Activated T-helper 2 cell treated with anti-CD3 and anti-CD28 coated beads, Interferon-gamma antibody, Interleukin-2, Interleukin-4, amounts not matched to agents 10 μg/mL and 5 μg/mL and 100 μg/mL, durations not matched to agents 14 hours and 24 hours and 36 hours (primary cell): ENCODE measurements at regions not wholly inside any gene's neighbourhood (a gene's known extent, or its start where the extent isn't known, plus 50 kb on each side); places are given as distances from the start of the nearest gene placed in this dataset.
"Not testable (repeated sequence)": the region's sequence is repeated elsewhere in the genome, so short reads cannot be mapped to it uniquely, and the experiment has no call there.

ENCODE experiments used
- DNase-seq: peaks from one replicate; pipeline ENCODE4 v3.0.0; 2021; ENCODE audit warnings: low spot score
- H3K27ac Mint-ChIP-seq: one replicate; pipeline ENCODE4 v1.8.0; 2021; ENCODE audit warnings: mixed read lengths
- H3K27me3 Mint-ChIP-seq: one replicate; pipeline ENCODE4 v1.8.0; 2021; ENCODE audit warnings: low read depth, mixed read lengths
- H3K36me3 Mint-ChIP-seq: one replicate; pipeline ENCODE4 v1.8.0; 2021; ENCODE audit warnings: low read depth, mixed read lengths
- H3K4me1 Mint-ChIP-seq: one replicate; pipeline ENCODE4 v1.8.0; 2021; ENCODE audit warnings: low read depth, mixed read lengths
- H3K4me3 Mint-ChIP-seq: one replicate; pipeline ENCODE4 v1.8.0; 2021; ENCODE audit warnings: low read depth, mild to moderate bottlenecking, moderate library complexity, mixed read lengths
- H3K9me3 Mint-ChIP-seq: one replicate; pipeline ENCODE4 v1.8.0; 2021; ENCODE audit warnings: mixed read lengths
- intact Hi-C: fragments of 100-400 bp; cut with micrococcal nuclease; formaldehyde crosslinking; loops from one replicate; pipeline ENCODE4 v1.15.1; 2023

DNA sequence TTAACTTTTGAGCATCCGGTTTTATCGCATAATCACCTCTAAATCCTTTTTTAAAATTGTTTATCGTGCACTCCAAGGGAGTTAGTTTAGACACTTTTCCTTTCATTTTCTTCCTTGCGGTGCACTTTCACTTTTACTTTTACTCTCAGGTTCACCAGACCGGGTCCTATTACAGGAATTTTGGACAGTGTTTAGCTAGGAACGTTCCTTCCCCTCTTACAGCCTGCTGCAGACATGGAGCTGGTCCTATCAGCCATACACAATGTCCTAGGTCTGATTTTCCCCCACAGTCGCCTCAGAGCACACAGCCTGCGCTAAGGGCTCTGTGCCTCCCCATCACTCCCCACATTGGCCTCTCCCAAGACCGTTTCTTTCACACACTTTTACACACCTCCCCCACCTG, 103.9 kb downstream of the ALG10 start:
- peak overlapping the region; percentile 44 for H3K4me3 Mint-ChIP-seq
- DNase-seq, result no peak
- peaks cover 2% of the 10 kb centered on the region for H3K27me3 Mint-ChIP-seq
- no peaks in the 10 kb centered on the region for H3K36me3 Mint-ChIP-seq
- H3K27ac Mint-ChIP-seq, result no peak overlapping the region
- no peaks in the 10 kb centered on the region for H3K9me3 Mint-ChIP-seq
- intact Hi-C loops, result loop anchor here (10.0 kb wide), 1 partner anchor 91 kb away; no protein-coding TSS in a partner anchor
- H3K4me1 Mint-ChIP-seq, result peaks cover 6% of the 10 kb centered on the region

DNA sequence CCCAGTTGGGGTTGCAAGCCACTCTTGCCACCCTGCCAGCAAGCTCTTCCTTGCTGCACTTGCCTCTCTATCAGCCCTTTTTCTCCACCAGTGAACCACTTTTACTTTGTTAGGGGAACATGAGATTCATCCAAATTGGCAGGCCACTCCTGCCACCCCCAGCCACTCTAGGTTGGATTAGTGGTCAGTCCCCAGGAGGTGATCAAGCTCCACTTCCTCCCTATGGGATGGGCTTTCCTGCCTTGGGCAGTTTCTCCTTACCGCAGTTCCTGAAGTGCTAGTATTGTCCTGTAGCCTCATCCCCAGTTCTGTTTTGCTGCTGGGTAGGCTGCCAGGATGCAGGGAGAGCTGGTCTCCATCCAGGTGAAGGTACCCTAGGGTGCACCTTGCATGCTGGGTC, 104.5 kb downstream of the ALG10 start:
- Mint-ChIP-seq H3K4me3 (peak overlapping the region; percentile 44), H3K4me1 (peaks cover 6% of the 10 kb centered on the region), H3K27me3 (peaks cover 2% of the 10 kb centered on the region), H3K9me3 (no peaks in the 10 kb centered on the region), H3K27ac (no peak overlapping the region), H3K36me3 (no peaks in the 10 kb centered on the region)
- DNase-seq, result no peak
- intact Hi-C loops, result loop anchor here (10.0 kb wide), 1 partner anchor 92 kb away; no protein-coding TSS in a partner anchor

DNA sequence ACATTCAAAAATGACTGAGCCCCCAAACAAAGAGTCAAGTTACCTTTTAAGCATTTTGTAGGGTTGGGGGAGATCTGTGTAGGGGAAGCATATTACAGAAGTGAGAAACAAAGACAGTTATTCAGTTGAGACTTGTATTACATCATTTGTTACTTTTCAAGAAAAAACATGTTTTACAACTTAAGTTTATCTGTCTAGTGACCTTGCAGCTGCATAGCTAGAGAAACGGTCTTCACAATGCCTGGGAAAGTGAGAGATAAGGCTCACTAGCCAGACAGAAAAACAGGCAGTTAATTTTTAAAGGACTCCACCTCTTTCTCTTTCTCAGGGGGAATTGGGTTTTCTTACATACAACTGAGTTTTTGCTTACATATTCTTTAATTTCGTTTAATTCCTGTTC, 105.1 kb downstream of the ALG10 start:
- DNase-seq, H3K4me1 Mint-ChIP-seq, H3K27ac Mint-ChIP-seq, H3K4me3 Mint-ChIP-seq, H3K9me3 Mint-ChIP-seq, H3K27me3 Mint-ChIP-seq, H3K36me3 Mint-ChIP-seq: not testable (repeated sequence)
- intact Hi-C loops, result loop anchor here (10.0 kb wide), 1 partner anchor 93 kb away; no protein-coding TSS in a partner anchor

DNA sequence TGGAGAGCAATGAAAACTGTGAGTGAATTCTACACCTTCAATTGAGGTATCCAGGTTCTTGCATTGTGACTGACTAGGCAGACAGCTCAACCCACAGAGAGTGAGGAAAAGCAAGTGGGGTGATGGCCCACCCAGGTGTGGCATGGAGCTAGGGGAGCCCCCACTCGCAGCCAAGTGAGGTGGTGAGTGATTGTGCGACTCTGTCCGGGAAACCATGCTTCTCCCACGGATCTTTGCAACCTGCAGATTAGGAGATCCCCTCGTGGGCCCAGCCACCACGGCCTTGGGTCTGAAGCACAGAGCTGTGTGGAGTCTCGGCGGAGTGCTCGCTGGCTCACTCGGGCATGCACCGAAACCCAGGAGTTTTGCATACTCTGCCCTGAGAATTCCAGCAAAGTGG, 120.1 kb downstream of the ALG10 start:
- intact Hi-C loops, result no loop called here
- Mint-ChIP-seq H3K4me1 (no peaks in the 10 kb centered on the region), H3K4me3 (no peak overlapping the region), H3K27me3 (no peaks in the 10 kb centered on the region), H3K9me3 (no peaks in the 10 kb centered on the region), H3K27ac (no peak overlapping the region), H3K36me3 (no peaks in the 10 kb centered on the region)
- no peak for DNase-seq

DNA sequence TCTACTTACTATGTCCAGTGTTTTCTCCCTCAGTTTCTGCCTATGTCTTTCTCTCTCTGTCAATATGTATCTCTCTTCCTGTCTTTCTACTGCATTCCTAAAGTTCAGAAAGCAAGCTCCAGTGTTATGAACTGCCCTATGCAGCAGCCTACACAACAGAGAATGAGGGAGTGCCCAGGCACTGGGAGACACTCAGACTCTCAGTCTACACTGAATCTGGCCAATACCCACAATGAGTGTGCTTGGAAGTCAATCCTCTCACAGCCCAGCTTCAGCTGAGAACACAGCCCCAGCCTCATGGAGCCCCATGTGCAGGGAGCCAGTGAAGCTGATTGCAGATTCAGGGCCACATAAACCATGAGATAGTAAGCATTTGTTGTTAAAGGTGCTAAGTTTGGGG, 128.7 kb downstream of the ALG10 start:
- H3K27ac Mint-ChIP-seq, result no peak overlapping the region
- no peaks in the 10 kb centered on the region for H3K4me1 Mint-ChIP-seq
- no peak for DNase-seq
- H3K4me3 Mint-ChIP-seq, result no peak overlapping the region
- H3K36me3 Mint-ChIP-seq, result no peaks in the 10 kb centered on the region
- intact Hi-C loops, result no loop called here
- H3K27me3 Mint-ChIP-seq, result no peaks in the 10 kb centered on the region
- H3K9me3 Mint-ChIP-seq, result no peaks in the 10 kb centered on the region

DNA sequence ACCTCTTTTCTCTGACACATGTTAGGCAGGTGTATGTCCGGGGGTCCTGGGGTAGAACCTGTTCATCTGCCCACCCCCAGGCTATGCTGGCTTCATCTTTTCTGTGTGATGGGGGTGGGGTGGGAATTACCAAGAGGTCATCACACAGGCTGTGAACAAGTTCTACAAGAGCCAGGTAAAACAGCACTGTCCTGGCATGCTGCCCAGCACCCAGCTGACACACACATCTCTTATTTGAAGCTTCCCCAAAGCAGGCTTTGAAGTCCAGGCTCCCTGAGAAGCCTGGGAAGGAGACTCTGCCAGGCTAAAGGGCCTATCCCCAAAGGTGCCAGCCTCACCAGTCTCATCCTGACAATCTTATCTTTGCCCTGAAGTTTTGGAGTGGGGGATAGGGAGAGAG, 141.1 kb downstream of the ALG10 start:
- Mint-ChIP-seq H3K4me1 (no peaks in the 10 kb centered on the region), H3K27ac (no peak overlapping the region), H3K27me3 (peaks cover 2% of the 10 kb centered on the region), H3K4me3 (no peak overlapping the region), H3K9me3 (no peaks in the 10 kb centered on the region), H3K36me3 (no peaks in the 10 kb centered on the region)
- intact Hi-C loops, result no loop called here
- no peak for DNase-seq

DNA sequence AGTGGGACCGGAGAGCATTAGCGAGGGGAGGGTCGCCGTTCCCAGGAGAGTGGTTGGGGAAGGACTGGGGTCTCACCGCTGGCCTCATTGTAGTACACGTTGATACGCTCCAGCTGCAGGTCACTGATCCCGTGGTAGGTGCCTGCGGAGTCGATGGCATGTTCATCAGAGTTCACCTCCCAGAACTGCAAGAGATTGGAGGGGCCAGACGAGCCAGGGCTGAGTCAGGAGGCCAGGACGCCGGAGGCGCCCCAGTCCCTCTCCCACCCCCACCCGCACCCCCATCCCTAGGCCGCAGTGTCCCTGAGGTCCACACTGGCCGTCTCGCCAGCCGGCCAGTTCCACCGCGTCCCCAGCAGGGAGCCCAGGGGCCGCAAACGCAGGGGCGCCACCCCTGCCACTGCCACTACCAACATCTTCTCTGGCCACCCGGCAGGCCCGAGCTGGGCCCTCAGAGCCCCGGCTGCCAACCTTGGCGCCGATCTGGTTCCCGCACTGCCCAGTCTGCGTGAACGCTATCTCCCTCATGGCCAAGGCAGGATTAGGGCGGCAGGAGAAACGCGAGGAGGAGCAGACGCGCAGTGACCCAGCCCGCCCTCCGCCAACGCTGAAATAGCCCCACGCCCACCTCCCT, 144.2 kb downstream of the ALG10 start:
- H3K4me3 Mint-ChIP-seq, result no peak overlapping the region
- no peak overlapping the region for H3K27ac Mint-ChIP-seq
- intact Hi-C loops, result no loop called here
- DNase-seq, result no peak
- H3K9me3 Mint-ChIP-seq, result no peaks in the 10 kb centered on the region
- no peaks in the 10 kb centered on the region for H3K4me1 Mint-ChIP-seq
- H3K36me3 Mint-ChIP-seq, result no peaks in the 10 kb centered on the region
- no peaks in the 10 kb centered on the region for H3K27me3 Mint-ChIP-seq

DNA sequence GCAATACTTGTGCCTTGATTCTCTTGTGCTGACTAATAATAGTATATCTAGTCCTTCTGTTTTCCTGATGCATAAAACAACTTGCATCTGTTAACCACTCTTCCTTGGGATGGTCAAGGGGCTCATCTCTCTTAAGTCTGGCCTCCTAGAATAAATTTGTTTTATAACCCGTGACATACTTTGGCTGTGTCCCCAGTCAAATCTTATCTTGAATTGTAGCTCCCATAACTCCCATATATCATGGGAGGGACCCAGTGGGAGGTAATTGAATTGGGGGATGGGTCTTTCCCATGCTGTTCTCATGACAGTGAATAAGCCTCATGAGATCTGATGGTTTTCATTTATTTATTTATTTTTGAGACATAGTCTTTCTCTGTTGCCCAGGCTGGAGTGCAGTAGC, 146.2 kb downstream of the ALG10 start:
- intact Hi-C loops, H3K9me3 Mint-ChIP-seq, H3K27ac Mint-ChIP-seq, H3K4me3 Mint-ChIP-seq, DNase-seq, H3K36me3 Mint-ChIP-seq, H3K27me3 Mint-ChIP-seq, H3K4me1 Mint-ChIP-seq: not testable (repeated sequence)

DNA sequence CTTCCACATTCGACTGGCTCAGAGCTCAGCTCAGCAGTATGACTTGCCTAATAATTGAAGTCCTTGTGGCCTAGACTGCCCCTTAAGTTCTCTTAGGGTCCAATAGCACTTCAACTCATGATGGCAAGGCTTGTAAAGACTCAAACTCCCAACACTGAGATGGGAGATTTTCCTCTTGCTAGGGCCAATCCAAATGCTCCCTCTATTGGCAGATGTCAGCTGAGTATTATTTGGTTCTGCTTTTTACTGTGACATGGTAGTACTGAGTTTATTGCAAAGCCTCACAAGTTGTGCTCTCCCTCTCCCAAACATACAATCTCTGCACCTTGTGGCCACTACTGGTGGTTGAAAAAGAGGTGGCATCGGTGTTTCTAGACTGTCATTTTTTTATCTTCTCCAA, 164.2 kb downstream of the ALG10 start:
- Mint-ChIP-seq H3K27me3 (no peaks in the 10 kb centered on the region), H3K27ac (no peak overlapping the region), H3K9me3 (no peaks in the 10 kb centered on the region), H3K36me3 (no peaks in the 10 kb centered on the region), H3K4me1 (no peaks in the 10 kb centered on the region), H3K4me3 (no peak overlapping the region)
- no peak for DNase-seq
- intact Hi-C loops, result no loop called here

DNA sequence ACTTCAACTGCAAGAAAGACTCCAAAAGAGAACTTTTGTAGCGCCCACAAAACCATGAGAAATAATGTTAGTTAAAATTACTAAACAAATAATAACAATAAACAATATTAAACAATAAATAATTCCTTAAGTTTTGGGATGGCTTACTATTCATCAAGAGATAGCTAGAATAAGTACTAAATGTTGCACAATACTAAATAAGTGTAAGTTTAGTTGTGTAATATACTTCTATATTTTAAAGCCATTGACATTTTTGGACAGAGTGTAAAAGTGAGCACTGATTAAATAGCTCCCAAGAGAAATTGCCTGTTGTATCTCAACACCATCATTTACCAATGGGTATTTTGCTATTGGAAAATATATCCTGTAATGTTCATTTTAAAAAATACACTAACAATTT, 166.7 kb downstream of the ALG10 start:
- Mint-ChIP-seq H3K9me3 (no peaks in the 10 kb centered on the region), H3K27me3 (peaks cover 2% of the 10 kb centered on the region), H3K4me3 (no peak overlapping the region), H3K36me3 (no peaks in the 10 kb centered on the region), H3K4me1 (no peaks in the 10 kb centered on the region), H3K27ac (no peak overlapping the region)
- DNase-seq, result no peak
- intact Hi-C loops, result no loop called here

DNA sequence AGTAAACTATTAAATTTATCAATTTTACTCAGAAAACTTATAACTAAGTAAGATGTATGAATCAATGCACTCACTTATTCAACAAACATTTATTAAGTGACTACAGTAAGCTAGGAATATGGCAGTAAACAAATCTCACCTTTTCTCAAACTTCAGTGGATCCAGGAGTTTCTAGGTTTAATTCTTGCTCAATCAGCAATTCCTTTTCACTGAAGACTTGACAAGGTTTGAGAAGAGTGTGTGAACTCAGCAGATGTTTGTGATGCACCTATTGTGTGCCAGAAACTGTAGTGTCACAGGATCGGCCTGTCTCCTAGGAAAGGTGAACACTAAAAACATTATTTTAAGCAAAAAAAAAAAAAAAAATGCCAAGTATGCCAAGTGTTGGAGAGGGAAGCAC, 167.8 kb downstream of the ALG10 start:
- intact Hi-C loops, result no loop called here
- no peaks in the 10 kb centered on the region for H3K4me1 Mint-ChIP-seq
- no peak overlapping the region for H3K4me3 Mint-ChIP-seq
- H3K9me3 Mint-ChIP-seq, result no peaks in the 10 kb centered on the region
- no peak overlapping the region for H3K27ac Mint-ChIP-seq
- DNase-seq, result no peak
- H3K27me3 Mint-ChIP-seq, result peaks cover 2% of the 10 kb centered on the region
- H3K36me3 Mint-ChIP-seq, result no peaks in the 10 kb centered on the region

DNA sequence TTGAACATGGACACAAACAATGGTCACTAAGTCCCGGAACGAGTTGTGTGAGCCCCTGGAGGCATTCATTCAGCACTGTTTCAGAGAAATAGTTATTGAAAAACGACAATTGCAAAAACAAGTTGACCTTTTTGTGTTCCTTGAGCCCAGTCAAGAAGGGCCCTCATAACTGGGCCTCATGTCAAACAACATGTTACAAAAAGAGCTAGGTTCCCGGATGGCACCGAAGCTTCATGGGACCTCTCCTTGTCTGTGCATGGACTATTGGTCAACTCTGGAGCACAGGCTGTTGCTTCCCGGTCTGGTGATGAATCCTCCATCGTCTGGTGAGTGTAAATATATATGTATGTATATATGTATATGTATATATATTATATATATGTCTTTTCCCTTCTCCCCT, 176.6 kb downstream of the ALG10 start:
- intact Hi-C loops, result no loop called here
- H3K9me3 Mint-ChIP-seq, result no peaks in the 10 kb centered on the region
- H3K36me3 Mint-ChIP-seq, result no peaks in the 10 kb centered on the region
- H3K4me1 Mint-ChIP-seq, result no peaks in the 10 kb centered on the region
- H3K27ac Mint-ChIP-seq, result no peak overlapping the region
- H3K4me3 Mint-ChIP-seq, result no peak overlapping the region
- no peaks in the 10 kb centered on the region for H3K27me3 Mint-ChIP-seq
- no peak for DNase-seq

DNA sequence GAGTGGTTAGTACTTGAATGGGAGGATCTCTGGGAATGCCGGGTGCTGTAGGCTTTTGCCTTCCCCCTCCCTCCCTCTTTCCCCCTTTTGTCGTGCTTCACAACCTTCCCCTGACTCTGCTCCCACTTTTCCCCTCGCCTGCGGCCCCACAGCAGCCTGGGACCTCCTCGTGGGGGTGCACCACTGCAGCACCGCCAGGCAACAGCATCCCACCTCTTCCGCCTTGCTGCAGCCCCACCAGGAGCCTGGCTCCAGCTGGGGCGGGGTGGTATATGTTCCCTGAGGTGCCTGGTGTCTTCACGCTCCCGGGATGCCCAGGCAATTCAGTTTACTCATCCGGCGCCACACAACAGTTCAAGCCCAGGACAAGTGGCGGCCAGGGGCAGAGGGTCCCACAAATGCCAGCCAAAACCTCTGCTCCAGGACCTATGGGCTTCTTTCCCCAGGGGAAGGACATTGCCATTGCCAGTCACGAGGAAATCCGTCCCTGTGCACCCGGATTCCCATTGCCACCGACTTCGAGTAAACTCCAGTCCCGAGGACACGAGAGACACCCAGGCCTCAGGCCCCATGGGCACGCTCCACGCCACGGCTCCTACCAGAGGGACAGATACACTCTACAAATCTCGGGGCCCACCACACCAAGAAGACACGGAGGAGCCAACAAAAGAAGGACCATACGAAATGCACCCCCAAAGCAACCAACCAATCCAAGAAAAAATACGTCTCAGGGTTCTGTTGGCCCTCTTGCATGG, 181.7 kb downstream of the ALG10 start:
- Mint-ChIP-seq H3K27me3 (no peaks in the 10 kb centered on the region), H3K9me3 (peaks cover 11% of the 10 kb centered on the region)

More for the DNA sequence above, 181.7 kb downstream of the ALG10 start:
- H3K4me3 Mint-ChIP-seq, result no peak overlapping the region
- H3K36me3 Mint-ChIP-seq, result no peaks in the 10 kb centered on the region
- H3K27ac Mint-ChIP-seq, result no peak overlapping the region
- intact Hi-C loops, result no loop called here
- no peaks in the 10 kb centered on the region for H3K4me1 Mint-ChIP-seq
- no peak for DNase-seq
